ENCODE measurements at regions not wholly inside any gene's neighbourhood (a gene's known extent, or its start where the extent isn't known, plus 50 kb on each side); places are given as distances from the start of the nearest gene placed in this dataset.
"Not testable (repeated sequence)": the region's sequence is repeated elsewhere in the genome, so short reads cannot be mapped to it uniquely, and the experiment has no call there.

DNA sequence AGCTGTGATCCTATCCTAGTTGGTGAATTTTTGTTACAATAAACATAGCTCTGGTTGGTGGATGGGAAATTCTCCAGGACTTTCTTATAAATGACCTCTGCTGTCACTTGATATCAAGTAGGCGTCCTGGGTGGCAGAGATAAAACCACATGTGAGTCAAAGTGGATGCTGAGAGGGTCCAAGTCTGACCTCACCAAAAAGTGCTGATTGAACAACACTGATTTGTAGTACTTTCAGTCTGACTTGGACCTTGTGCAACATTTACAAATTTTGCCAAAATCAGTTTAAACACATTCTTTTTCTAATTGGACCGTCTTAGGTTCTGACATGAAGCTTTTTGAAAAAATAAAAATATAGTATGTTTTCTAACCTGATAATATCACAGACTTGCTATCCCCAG lies 585.6 kb downstream of the GALC start:
- no peak for DNase-seq

DNA sequence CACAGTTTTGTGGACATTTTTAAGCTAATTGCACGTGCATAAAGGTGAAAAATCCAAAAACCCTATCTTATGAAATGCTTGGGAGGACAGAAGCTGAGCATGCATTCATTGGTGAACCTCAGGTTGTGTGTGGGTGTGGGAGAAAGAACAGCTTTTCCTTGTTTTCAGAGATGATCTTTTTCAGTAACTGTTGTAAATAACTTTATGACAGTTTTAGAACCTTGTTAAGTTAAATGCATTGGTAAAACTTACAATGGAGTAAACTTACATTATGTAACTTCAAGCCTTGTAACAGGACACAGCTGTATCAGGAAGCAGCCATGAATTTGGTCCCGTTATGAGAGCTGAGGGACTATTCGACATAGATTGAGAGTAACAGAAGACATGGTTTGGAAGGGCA lies 587.4 kb downstream of the GALC start:
- no peak for DNase-seq

DNA sequence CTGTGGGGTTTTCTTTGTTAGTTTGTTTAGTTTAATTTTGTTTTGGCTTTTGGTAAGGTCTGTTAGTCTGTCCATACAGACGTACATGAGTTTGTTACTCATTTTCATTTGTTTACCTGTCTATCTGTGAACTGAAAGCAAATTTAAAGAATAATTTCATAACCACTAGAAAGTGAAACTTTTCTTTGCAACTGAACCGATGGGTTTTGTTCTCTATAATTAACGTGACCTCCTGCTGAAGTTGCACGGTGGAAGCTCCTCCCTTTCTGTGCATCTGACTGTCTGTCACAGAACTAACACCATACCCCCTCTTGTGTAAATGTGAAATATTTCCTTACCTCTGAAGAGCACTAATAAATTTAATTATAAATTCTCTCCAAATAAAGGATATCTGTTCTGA lies 595.5 kb downstream of the GALC start:
- no peak for DNase-seq

DNA sequence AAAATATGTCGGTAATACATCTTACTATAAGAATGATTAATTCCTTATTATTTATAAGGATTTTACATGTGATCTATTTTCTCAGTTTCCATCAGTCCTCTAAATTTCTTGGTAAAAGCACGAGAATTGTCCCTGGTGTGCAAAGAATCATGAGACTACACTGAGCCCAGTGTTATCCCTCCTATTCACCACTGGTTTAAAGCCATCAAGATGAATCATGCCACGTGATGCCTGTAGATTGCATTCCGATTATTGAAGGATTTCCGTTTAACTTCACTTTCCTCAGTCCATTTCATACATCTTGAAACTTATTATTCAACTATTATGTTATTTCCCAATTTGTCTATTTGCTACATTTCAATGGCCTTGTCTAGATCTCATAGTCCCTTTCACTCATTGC lies 601.9 kb downstream of the GALC start:
- DNase-seq, result no peak

DNA sequence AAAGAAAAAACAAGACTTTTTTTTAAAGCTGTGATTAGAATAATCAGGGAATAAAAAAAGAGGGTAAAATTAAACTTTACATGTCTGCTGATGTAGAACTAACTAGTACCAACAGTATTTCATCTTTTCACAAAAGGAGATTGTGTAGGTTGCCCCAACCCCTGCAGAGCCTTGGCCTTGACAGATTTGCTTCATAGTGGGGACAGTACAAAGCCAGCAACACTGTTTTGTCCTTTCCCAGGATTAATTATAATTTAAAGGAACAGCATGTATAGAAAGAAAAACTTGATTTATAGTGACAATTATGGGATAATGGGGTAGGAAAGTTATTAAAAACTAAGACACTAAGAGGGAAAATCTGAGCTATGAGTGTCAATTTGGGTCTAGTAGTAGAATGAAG lies 604.0 kb downstream of the GALC start:
- DNase-seq, result no peak

DNA sequence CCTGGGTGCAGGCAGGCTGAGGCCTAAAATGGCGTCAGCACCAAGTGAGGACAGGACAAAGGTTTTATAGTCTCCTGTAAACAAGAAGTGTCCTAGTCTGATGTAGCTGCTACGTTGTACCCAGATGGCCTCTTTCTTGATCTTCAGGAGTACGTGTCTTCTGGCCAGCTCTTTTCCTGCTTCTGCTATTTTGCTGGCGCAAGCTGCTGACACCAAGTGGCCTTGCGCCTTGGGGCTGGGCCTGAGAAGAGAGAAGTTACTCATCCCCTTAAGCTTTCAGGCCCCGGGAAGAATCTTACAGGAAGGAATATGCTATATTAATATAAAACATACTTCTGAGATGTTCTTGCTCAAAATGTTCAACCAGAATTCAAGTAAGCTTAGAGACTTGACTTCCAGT lies 605.2 kb downstream of the GALC start:
- no peak for DNase-seq

DNA sequence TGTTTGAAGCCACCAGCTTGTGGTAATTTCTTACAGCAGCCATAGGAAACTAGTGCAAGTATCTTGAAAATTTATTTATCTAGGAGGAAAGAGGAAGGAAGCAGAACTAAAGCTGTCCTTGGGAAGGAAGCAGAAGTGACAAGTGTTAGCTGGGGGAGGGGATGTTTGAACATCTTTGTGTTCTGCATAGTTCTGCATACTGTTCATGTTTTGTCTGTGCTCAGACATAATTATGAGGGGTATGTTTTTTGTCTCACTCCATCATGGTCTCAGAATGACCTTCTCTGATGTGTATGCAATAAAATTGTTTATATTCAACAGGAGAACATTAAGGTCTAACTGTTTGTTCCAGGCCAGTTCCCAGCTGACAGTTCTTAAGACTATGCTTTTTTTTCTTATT lies 606.5 kb downstream of the GALC start:
- DNase-seq, result peak; percentile 46

DNA sequence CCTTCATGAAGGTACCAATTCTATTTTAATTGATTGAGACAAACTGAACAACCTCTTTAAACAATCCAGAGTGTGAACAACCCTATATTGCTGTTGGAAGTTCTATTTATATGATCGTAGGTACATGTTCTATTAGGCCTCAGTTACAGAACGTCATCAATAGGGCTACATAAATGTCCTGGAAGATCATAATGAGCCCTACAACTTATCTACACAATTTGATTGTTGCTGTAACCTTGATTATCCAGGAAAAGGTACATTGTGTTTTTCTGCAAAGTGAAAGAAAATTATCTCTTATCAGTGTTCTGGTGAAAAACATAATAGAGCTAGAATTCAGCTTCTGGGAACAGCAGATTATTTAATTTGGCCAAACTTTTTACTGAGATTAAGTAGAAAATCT lies 612.9 kb downstream of the GALC start:
- DNase-seq, result no peak

DNA sequence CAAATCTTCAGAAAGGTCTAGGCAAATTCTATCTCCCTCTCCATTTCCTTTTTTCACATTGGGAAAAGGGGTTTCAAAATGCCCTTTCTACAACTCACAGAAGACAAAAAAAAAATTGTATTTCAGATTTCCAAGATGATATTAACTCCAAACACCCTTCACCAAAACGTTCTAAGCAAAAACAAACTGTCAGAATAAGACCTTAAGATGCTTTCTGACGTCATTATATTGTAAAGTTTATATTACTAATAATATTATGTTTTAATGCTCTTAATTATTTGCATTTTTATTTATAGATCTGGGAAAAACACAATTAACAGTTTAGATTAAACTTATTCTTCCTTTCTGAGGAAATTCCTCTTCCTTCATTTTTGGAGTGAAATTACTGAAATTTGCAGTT lies 624.2 kb downstream of the GALC start:
- DNase-seq, result no peak

DNA sequence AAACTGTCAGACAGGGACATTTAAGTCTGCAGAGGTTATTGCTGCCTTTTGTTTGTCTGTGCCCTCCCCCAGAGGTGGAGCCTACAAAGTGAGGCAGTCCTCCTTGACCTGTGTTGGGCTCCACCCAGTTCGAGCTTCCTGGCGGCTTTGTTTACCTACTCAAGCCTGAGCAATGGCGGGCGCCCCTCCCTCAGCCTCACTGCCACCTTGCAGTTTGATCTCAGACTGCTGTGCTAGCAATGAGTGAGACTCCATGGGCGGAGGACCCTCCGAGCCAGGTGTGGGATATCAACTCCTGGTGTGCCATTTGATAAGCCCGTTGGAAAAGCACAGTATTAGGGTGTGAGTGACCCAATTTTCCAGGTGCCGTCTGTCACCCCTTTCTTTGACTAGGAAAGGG lies 632.7 kb downstream of the GALC start:
- DNase-seq, result not testable (repeated sequence)

DNA sequence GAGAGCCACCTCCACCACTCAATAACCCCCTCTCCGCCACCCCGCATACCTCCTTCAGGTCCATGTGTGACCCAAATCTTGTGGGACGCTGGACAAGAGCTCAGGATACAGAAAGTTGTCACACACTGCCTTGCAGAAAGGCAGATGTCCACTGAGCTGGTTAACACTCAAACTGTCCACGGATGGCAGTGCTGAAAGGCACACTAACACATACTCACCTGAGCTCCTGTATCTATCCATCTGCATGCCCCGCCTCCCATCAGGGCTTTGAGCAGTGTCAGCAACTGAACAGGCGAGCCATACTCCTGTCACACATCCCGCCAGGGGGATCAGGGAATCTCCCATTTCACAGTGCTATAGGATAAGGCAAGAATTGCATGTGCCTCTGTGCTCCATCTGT lies 642.0 kb downstream of the GALC start:
- no peak for DNase-seq

DNA sequence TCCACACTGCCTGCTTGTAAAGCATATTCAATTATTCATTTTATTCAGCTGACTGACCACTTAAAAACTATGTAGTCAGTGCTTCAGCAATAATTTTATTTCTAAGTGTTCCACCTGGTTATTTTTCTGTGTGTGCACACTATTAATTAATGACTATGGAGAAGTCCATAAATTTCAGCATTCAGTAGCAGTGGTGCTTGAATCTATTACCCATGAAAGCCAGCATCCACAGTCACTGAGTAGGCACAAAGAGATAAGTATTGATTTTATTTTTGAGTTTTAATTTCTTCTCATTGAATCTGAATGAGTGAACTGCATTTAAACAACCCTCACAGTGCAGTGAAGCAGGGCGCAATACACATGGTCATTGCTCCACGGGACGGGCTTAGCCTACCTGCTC lies 643.1 kb downstream of the GALC start:
- DNase-seq, result no peak

DNA sequence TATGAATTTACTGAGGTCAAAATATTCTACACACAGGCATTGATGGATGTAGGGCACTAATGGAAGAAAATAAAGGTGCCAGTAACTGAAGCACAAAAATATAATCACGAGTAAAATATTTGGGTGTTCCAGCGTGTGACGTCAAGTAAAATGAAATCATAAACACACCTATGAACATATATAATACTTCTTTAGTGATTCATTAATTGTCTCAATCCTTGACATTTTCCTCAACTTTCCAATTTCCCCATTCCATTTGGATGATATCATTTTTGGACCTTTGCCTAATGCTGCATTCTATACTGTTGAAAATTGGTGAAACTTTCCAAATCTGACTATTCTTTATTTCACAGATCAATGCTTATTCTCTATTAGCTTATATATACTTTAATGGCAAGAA lies 649.3 kb downstream of the GALC start:
- DNase-seq, result no peak

DNA sequence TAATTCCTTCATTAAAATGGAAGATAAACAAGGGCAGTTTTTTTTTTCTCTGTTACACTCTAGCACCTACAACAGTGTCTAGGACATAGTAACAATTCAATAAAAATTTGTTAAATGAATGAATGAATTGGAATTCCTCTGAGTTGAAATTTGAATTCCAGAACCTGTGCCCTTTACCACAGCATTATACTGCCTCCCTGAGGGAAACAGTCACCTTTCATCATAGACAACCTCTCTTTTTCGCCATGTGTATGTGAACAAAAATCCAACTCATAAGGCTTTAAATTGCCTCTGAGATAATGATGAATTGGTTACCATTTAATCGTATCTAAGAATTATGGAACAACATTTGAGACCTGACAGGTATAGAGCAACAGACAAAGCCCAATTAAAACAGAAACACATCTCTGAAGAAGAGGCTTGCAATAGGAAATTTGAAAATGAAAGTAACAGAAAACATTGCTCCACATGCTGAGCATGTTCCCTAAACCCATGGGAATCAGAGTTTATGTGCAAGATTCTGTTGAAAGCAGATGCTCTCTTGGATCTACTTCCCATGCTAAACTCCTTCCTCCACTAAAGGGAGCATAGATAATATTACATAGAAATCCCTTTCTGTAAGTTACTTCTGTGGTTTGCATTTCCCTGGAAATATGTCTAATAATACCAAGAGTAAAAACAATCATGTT lies 657.8 kb downstream of the GALC start:
- no peak for DNase-seq

DNA sequence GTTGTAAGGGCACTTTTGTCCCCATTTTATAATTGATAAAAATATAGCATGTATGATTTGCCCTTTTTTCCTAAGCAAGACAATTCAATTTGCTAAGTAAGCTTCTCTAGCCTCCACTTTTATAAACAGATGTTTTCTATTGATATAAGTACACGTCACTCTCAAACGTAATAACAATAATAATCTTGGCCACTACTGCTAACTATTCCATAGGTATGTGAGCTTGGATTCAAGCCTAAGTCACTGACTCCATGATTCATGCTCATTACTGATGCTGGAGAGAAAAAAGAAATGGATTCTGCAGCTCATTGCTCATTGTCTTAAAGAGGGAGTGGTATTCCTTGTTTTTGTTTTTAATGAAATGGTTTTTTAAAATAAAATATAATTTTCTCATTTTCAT lies 661.0 kb downstream of the GALC start:
- DNase-seq, result no peak

DNA sequence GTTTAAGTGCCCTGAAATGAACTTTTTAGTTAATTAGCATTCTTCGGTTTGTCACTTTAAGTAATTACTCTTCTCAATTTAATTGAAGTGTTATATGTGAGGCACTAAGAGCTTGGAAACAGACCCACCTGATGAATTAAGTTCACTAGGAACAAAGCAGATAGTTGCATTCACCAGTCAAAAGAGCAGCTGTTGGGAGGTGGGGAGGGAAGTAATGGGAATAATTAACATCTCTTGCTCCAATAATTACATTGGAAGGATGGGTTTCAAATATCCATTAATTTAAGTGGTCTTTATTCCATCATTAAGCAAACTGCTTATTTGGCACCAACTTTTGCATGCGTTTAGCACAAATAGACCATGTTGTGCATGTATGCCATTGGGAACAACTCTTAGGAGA lies 667.2 kb downstream of the GALC start:
- DNase-seq, result no peak

DNA sequence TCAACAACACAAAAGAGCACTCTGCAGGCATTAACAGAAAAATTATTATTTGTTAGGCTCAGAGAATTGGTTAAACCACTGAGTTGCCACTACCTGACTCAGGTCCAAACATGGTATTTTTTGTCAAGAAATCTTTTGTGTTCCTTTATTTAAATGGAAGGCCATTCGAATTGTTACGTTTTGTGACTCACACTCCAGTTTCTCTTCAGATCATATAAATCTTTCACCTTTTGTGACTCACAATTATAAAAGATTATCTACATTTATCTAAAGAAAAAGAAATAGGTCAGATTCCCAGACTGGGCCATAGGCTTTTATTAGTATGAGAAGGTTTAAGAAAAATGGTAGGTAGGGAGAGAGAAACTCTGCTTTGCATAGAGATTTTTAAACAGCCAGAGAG lies 669.8 kb downstream of the GALC start:
- no peak for DNase-seq

DNA sequence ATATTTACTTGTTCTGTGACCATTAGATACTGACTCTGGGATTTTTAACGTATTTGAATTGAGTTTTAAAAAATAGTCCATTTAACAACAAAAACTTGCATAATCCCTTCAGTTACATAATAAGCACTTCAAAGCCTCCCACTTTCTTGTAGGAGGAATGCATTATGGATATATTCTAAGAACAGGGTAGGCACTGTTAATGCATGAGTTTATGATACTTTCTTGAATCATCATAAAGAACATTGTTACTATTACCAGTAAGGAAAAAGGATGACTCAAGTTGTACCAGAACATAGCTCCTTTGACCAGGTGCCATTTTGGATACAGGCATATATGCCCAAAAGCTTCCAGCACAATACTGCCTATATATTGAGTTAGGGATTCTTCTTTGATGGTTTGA lies 671.4 kb downstream of the GALC start:
- no peak for DNase-seq

DNA sequence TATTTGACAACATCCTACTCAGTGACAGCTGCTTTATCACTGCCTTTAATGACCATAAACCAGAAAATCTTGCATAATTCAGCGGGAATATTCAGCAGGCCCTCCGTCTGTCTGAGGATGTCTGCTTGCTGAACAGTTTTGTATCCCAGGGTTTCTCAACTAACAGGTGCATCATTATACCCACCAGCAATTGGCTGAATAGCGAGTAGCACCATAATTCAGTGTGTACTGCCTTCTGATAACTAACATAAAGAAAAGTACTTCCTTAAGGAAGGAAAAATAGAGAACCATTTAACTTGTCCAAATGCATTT lies 680.1 kb downstream of the GALC start:
- no peak for DNase-seq

DNA sequence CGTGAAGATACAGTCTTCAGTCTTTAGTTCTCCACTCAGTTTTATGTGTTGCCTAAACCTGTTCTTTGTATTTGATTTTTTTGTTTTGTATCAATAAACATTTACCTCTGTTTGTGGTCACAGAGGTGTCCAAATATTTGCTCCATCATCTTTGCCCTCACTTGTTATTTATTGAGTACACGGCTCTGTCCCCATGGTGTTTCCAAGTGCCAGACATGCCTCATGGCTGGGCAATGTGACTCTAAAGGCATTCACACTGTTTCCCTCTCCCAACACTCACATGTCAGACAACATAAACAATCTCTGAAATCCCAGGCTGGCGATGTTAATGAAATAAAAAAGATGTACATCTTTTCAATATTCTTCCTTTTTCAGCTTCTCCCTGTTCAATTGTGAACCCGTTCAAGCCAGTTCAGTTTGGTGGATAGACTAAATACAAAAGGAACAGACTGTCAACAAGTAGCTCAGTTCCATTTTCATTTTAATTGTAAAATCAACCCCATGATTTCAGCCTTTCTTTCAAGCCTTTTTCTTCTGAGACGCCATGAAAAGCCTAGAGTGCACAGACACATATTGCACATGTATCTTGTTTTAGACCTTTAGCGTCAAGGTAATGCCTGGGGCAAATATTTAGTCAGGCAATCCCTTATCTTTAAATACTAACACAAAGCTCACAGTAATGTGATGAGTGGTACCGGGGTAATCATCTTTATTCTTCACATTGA lies 680.7 kb downstream of the GALC start:
- no peak for DNase-seq

DNA sequence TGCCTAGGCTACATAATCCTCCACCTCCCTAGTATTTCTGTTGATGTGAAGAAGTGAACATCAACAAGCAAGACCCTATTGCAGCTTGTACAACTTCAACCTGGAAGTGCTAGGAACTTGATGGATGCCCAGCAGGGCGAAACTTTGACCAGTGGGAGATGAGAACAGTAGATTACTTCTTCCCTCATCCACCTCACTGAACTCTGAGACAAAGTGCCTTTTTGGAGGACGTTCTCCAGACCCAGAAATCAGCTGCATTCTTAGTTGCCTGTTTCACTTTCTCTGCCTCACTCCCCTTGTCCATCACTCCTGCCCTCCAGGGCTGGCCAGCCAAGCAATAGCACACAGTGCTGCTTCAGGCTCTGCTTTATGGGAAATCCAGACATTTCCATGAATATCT lies 683.4 kb downstream of the GALC start:
- no peak for DNase-seq

DNA sequence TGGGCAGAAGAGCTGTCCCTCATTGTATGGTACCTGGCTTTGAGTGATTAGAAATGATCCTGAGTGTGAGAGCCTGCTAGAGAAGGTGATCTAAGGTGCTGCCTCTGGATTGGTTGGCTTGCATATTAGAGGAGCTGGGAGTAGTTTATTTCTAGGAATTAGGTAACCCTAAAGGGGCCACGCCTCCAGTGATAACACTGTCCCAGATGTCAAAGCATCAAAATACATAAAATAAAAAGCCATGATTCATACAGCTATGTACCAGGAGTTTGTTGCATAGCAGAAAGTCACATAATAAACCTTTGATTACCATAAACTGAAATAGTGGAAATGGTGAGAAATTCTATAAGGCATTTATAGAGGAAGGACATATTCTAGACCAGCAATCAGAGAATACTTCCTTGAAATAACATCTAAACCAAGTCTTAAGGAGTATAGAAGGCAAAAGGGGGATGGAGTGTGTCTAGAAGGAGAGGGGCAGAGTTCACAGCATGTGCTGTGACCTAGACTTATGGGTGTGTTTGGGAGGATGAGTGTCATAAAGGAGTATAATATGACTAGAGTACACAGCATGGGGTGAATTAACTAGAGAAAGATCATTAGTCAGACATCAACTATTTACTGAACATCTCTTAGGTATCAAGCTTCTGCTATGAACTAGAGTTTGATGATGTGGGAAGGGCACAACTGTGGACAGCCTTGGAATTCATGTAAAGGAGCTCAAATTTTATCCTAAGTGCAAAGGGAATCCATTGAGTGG lies 686.4 kb downstream of the GALC start:
- no peak for DNase-seq

DNA sequence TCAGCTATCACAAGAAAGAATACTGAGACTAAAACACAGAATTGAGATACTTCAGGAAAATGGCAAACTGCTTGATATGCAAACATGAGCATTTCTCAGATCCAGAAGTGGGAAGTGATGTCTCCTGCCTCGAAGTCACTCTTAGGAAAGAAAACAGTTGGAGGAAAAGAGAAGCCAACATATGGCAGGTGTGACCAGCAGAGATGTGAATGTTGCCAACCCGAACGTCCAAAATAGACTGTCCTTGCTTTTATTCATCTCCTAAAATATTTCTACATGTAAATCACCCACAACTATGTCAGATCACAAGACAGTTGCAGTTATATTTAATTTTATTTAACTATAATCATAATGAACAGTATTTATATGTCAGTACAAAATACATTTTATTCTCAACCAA lies 687.6 kb downstream of the GALC start:
- no peak for DNase-seq

DNA sequence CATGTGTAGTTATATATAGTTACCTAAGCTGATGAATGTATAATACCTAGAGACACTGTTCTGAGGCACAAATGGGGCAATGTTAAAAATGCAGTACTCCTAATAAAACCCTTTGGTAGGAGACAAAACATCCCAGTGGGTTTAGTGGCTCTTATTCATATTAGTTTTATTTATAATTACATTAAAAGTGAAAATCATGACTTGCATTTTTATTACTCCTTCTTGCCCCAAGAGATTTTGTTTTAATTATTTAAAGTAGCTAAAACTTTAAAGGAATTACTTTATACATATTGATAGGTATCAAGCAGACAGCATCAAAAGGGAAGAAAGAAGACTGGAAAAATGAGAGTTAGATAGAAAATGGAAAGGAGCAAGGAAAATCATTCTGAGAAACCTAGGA lies 688.6 kb downstream of the GALC start:
- no peak for DNase-seq

DNA sequence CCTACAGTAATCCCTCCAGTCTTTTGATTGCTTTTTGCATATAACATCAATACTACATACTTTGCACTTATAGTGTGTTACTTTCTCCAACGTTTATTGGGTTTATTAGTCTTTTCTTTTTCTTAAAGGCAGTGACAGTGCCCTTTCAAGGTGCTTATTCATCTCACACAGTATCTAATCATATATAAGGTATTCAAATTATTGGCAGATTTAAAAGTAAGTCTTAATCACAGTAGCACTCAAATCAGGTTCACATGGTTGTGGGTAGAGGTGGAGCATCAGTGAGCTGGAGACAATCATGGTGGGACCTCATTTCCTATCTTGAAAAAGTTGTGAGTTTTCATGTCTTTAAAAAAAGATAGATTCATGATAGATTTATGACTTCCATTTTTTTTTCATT lies 706.2 kb downstream of the GALC start:
- DNase-seq, result no peak

Data from KG1 (cell line).